ENCODE measurements at regions not wholly inside any gene's neighbourhood (a gene's known extent, or its start where the extent isn't known, plus 50 kb on each side); places are given as distances from the start of the nearest gene placed in this dataset.
"Not testable (repeated sequence)": the region's sequence is repeated elsewhere in the genome, so short reads cannot be mapped to it uniquely, and the experiment has no call there.

- DNase-seq: not testable (repeated sequence)
Measured at GRCh38 chr2:87199228-87199627, 177.6 kb upstream of the PLGLB1 start.

DNA sequence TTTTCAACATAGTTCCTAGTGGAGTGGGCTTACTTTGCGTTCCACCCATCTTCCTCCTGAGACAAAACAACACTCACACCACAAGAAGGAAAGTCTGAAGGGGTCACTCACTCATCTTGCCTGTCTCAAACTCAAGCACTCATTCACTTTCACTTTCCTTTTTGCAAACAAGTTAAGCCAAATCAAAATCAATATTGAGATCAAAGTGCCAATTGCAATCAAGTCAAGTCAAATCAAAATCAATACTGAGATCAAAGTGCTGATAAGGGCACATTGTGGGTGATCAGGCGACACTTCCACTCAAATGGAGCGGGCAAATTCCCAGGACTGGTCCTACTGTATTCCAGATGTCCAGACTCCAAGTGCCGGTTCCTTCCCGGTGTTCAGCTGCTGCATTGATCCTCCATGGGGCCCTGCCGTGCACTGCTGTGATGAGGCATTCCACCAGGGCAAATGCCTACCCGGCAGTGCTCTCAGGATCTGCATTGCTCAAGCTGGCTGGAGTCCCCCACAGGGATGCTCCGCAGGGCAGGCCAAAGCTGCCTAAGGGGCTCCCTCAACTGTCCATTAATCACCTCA, 183.0 kb upstream of the PLGLB1 start:
- DNase-seq: not testable (repeated sequence)

DNA sequence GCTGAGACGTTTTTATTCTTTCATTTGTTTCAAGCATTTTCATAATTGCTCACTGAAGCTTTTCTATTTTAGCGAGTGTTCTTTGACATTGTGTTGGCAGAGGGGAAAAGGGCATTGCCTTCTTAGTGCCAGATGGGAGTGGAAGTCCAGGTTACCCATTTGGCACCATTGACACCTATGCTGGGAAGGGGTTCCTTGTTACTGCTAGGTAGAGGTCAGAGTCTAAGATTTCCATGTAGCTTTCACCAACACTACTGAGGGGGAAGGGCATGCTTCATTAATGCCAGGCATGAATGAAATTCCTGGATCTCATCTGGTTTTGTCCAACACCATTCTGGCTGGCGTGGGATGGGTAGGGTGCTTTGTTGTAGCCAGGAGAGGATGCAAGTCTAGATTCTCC, 191.3 kb upstream of the PLGLB1 start:
- DNase-seq: not testable (repeated sequence)

DNA sequence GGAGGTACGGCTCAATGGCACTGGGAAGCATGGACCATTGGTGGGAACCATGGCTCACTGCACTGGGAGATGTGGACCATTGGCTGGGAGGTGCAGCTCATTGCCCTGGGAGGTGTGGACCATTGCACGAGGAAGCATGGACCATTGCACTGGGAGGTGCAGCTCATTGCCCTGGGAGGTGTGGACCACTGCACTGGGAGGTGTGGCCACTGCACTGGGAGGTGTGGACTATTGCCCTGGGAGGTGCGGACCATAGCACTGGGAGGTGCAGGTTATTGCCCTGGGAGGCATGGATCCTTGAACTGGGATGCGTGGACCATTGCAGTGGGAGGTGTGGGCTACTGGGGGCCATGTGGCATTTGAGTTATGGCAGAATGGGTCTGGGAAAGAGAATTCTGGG, 195.4 kb upstream of the PLGLB1 start:
- DNase-seq: not testable (repeated sequence)

GRCh38 chr2:87217741-87218410, 196.2 kb upstream of the PLGLB1 start:
- peak; percentile 87 for DNase-seq

- not testable (repeated sequence) for DNase-seq
Measured at GRCh38 chr2:87220651-87221050, 199.0 kb upstream of the PLGLB1 start.

DNA sequence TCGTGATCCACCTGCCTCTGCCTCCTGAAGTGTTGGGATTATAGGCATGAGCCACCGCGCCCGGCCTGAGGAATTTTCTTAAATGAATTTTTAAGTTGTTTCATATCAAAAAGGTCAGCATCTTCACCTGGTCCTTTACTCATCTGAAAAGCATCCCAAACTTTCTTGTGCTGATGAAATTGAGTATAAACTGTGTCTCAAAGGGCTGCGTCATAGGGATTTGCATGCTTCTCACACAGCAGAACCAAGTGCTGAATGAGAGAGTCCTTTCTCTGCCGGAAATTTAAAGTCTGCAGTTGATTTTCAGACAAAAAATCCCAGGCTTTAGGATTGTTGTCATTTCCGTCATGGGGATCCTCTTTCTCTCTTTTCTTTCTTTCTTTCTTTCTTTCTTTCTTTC, 200.5 kb upstream of the PLGLB1 start:
- DNase-seq: not testable (repeated sequence)

DNA sequence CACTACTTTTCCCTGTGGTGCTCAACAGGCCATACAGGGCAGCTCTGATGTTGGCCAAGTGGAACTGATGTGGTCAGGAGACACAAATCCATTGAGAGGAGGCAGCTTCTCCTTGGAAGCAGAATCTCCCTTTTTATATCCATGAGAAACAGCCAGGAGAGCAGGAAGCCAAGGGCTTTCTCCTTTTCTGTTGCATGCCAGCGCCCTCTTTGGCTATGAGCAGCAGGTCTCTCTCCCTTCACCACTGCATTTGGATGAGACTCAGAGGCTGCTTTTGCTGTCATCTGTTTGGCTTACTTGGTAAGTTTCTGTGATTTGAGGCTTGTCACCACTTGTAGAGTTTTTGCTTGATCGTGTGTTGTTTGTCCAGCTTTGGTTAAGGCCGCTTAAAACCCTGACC, 202.2 kb upstream of the PLGLB1 start:
- DNase-seq: not testable (repeated sequence)

- not testable (repeated sequence) for DNase-seq
Measured at GRCh38 chr2:87229091-87229689, 207.5 kb upstream of the PLGLB1 start.

DNA sequence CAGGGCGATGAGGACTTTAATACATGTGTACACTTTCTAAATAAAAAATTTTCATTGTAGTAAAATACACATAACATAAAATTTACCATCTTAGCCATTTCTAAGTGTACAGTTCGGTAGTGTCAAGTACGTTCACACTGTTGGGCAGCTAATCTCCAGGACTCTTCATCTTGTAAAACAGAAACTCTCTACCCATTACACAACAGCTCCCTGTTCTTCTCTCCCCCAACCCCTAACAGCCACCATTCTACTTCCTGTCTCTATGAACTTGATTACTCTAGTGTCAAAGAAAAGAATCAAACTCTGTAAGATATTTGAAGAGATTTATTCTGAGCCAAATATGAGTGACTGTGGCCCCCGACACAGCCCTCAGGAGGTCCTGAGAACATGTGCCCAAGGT, 208.3 kb upstream of the PLGLB1 start:
- not testable (repeated sequence) for DNase-seq

DNA sequence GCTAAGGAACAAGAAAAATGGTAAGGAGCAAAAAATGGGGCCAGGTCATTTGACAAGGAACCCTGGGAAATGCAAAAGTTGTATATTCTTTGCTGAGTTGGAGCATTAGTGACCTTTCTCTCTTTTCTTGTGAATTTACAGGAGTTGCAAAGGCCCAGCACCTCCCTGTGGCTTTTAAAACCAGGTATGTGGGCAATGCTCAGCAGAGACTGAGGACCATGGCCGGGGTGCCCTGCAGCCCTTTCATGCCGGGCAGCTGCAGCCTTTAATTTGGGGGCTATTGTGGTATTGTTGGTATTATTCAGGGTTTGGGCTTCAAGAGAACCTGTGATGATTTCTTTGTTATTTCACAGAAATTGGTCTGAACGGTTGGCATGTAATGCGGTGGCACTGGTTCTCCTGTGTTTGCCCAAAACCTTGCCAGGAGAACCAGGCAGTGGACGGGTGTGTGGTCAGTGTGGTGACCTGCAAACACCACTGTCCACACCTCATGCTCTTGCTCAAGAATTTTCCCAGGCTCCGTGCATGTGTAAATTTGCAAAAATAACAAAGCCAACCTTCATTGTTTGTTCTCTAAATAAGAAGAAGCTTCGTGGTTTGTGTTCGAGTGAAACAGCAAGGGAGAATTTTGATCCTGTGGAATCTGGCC, 213.8 kb upstream of the PLGLB1 start:
- not testable (repeated sequence) for DNase-seq

- DNase-seq: peak; percentile 61
Measured at GRCh38 chr2:87237570-87238336, 216.1 kb upstream of the PLGLB1 start.

- not testable (repeated sequence) for DNase-seq
Measured at GRCh38 chr2:87239558-87240215, 218.0 kb upstream of the PLGLB1 start.

GRCh38 chr2:87246066-87246717, 224.5 kb upstream of the PLGLB1 start:
- DNase-seq: not testable (repeated sequence)

- not testable (repeated sequence) for DNase-seq
Measured at GRCh38 chr2:87252046-87252445, 230.4 kb upstream of the PLGLB1 start.

GRCh38 chr2:87254562-87254961, 232.9 kb upstream of the PLGLB1 start:
- DNase-seq: not testable (repeated sequence)

GRCh38 chr2:87255410-87255809, 233.8 kb upstream of the PLGLB1 start:
- DNase-seq: not testable (repeated sequence)

DNA sequence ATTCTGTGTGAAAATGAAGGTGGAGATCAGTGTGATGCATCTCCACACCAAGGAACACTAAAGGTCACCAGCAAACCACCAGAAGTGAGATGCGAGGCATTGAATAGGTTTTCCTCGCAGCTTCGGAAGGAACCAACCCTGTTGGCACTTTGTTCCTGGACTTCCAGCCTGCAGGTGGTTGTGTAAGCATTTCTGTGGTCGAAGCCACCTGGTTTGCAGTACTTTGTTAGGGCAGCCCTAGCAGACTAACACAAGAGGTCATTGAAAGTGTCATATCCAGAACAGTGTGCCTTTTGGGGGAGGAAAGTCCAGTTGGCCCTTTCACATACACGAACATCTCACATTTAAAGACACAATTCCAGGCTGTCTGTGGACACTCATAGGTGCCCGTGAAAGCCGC, 237.2 kb upstream of the PLGLB1 start:
- not testable (repeated sequence) for DNase-seq

- DNase-seq: not testable (repeated sequence)
Measured at GRCh38 chr2:87262184-87262702, 240.6 kb upstream of the PLGLB1 start.

GRCh38 chr2:87263868-87264518, 242.3 kb upstream of the PLGLB1 start:
- not testable (repeated sequence) for DNase-seq

GRCh38 chr2:87275192-87275591, 253.5 kb upstream of the PLGLB1 start:
- not testable (repeated sequence) for DNase-seq
